OCI-LY3 (cell line): ENCODE measurements at regions not wholly inside any gene's neighbourhood (a gene's known extent, or its start where the extent isn't known, plus 50 kb on each side); places are given as distances from the start of the nearest gene placed in this dataset.

ENCODE experiments used
- EZH2phosphoT487 ChIP-seq: fragments of 200-600 bp; shearing (Covaris generic); IDR thresholded peaks from 2 replicates; pipeline ENCODE4 v1.6.1; 2018; ENCODE audit warnings: antibody characterized with exemption, mixed run types, low read depth
- TF ChIP-seq, protein P1 (sequence below): fragments of 200-600, 300-600 bp; sonication (generic); IDR thresholded peaks from 2 replicates; pipeline ENCODE4 v1.5.1; 2014; ENCODE audit warnings: antibody characterized with exemption, low read length, low read depth

- TF ChIP-seq, protein P1, sequence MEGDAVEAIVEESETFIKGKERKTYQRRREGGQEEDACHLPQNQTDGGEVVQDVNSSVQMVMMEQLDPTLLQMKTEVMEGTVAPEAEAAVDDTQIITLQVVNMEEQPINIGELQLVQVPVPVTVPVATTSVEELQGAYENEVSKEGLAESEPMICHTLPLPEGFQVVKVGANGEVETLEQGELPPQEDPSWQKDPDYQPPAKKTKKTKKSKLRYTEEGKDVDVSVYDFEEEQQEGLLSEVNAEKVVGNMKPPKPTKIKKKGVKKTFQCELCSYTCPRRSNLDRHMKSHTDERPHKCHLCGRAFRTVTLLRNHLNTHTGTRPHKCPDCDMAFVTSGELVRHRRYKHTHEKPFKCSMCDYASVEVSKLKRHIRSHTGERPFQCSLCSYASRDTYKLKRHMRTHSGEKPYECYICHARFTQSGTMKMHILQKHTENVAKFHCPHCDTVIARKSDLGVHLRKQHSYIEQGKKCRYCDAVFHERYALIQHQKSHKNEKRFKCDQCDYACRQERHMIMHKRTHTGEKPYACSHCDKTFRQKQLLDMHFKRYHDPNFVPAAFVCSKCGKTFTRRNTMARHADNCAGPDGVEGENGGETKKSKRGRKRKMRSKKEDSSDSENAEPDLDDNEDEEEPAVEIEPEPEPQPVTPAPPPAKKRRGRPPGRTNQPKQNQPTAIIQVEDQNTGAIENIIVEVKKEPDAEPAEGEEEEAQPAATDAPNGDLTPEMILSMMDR, result no peak
- TF ChIP-seq EZH2phosphoT487, result no peak
These were observed 167.2 kb downstream of the LMO4 start for GRCh38 chr1:87495870-87496269.
